ENCODE measurements at regions not wholly inside any gene's neighbourhood (a gene's known extent, or its start where the extent isn't known, plus 50 kb on each side); places are given as distances from the start of the nearest gene placed in this dataset.
A peak's percentile ranks its signal among the peaks of the same experiment; 100 is the strongest.
"Not testable (repeated sequence)": the region's sequence is repeated elsewhere in the genome, so short reads cannot be mapped to it uniquely, and the experiment has no call there.

- DNase-seq = no peak
Measured at GRCh38 chr15:54839379-54839778, 357.4 kb downstream of the RSL24D1 start.

- DNase-seq = no peak
Measured at GRCh38 chr15:54836052-54836795, 360.5 kb downstream of the RSL24D1 start.

- DNase-seq = no peak
Measured at GRCh38 chr15:54829821-54830220, 366.9 kb downstream of the RSL24D1 start.

DNA sequence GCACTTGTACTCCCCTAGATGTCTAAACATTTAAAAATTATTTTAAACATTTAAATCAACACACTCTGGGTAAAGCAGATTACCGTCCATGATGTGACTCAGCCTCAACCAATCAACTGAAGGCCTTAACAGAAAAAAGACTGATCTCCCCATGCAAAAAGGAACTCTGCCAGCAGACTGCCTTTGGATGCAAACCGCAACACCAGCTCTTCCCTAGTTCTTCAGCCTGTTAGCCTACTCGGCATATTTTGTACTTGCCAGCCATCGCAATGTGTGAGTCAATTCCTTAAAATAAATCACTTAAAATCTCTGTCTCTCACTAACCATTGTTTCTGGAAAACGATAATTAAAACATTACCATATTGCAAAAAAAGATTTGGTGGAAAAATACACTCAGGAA lies 375.9 kb downstream of the RSL24D1 start:
- DNase-seq = no peak

- no peak for DNase-seq
Measured at GRCh38 chr15:54820098-54820497, 376.6 kb downstream of the RSL24D1 start.

- peak; percentile 32 to 65 for DNase-seq
Measured at GRCh38 chr15:54816401-54816800, 380.3 kb downstream of the RSL24D1 start.

DNA sequence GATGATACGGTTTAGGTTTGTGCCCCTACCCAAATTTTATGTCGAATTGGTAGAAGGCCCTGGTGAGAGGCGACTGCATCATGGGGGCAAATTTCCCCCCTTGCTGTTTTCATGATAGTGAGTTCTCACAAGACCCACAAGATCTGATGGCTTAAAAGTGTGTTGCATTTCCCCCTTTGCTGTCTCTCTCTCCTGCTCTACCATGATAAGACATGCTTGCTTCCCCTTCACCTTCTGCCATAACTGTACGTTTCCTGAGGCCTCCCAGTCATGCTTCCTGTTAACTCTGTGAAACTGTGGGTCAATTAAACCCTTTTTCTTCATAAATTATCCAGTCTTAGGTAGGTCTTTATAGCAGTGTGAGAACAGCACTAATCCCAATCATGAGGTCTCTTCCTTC lies 381.2 kb downstream of the RSL24D1 start:
- DNase-seq = no peak

GRCh38 chr15:54812383-54812782 lies 384.4 kb downstream of the RSL24D1 start:
- DNase-seq = no peak

GRCh38 chr15:54810496-54810895 lies 386.2 kb downstream of the RSL24D1 start:
- peak in 1 of 2 experiments; percentile 43 for DNase-seq

DNA sequence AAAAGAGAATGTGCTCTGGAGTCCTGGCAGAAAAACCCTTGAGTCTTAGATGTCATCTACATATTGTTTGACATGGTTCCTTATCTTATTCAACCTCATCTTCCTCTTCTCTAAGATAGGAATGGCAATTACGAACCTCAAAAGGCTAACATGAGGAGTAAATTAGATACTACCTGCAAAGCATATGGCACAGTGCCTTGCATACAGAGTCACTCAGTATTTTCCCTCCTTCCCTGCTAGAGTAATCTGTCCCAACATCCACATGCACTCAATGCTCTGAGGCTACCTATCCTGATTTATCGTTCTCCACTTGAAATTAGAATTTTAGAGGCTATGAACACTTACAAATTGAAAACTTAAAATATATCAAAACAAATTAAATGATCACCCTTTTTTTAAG lies 386.7 kb downstream of the RSL24D1 start:
- no peak for DNase-seq

DNA sequence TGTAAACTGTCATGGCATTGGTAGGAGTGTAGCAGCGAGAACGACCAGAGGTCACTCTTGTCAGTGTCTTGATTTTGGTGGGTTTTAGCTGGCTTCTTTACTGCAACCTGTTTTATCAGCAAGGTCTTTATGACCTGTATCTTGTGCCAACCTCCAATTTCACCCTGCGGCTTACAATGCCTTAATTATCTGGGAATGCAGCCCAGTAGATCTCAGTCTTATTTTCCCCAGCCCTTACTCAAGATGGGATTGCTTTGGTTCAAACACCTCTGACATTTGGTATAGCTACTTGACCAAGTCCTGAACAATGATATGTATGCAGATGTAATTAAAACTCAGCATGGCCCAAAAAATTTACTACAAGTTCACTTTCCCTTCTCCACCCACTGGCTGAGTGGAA lies 388.4 kb downstream of the RSL24D1 start:
- no peak for DNase-seq

DNA sequence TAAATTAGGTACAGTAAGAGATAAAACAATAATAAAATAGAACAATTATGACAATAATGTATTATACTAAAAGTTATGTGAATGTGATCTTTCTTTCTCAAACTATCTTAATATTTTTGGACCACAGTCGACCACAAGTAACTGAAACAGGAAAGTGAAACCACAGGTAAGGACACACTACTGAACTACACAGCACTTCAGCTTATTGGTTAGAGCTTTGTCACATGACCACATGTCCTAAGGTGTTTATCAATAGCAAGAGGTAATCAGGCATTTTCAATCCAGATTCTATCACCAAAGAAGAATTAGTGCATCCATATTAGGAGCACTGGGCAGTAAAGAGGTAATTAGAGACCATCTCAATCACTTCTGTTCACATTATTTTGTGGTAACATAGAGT lies 392.8 kb downstream of the RSL24D1 start:
- DNase-seq = no peak

DNA sequence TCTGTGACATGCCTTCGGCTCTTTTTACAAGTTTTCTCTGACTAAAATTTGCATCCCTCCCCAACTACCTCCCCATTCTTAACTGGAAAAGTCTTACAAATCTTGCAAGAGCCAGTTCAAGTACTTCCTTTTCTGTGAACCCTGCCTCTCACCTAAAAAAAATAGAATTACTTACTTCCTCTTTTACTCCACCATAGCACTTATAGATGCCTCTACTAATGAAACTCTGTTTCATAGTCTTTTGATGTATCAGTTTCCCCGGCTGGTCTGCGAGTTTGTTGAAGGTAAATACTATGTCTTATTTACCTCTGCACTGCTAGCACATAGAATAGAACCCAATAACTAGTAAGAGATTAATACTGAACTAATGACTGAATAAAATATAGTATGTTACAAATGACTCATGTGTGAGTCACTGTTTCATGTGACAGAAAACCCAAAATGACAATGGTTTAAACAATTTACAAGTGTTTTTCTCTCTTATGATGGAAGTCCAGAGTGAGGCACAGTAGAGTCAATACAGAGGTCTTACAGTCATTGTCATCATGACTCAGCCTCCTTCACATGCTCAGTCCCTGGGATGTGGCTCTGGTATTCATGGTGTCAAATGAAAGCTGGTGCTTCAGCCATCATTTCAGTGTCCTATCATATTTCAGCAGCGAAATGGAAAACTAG lies 393.5 kb downstream of the RSL24D1 start:
- DNase-seq = no peak

GRCh38 chr15:54792526-54792925 lies 404.2 kb downstream of the RSL24D1 start:
- no peak for DNase-seq

DNA sequence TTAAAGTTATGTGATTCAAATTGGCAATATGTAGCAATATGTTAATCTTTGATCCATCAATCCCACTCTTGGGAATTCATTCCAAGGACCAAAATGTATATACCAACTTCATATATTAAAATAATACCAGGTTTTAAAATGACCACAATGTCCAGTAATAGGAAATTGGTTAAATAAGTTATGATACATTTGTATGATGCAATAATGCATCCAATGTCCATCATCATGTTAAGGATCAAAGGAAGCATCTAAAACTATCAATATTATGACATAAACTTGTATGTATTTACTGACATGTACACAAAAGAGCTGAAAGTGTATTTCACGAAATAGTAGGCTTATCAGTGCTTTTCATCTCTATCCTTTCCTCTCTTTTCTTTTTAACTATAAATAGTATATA lies 406.0 kb downstream of the RSL24D1 start:
- DNase-seq = no peak

DNA sequence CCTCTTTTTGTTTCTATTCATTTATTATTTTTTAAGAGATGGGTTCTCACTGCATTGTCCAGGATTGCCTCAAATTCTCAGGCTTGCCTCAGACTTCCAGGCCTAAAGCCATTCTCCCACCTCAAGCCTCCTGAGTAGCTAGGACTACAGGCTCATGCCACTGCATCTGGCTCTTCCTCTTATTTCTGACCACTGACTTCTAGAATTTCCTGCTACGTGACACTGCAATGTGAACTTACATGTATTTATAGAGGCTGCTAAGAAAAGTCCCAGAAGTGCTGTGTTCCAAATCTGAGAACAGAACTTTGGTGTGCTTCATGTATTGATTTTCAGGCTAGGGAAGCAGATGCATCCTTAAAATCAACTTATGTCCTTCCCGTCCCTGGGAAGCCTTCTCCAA lies 407.4 kb downstream of the RSL24D1 start:
- no peak for DNase-seq

- DNase-seq = not testable (repeated sequence)
Measured at GRCh38 chr15:54781220-54781619, 415.5 kb downstream of the RSL24D1 start.

- no peak for DNase-seq
Measured at GRCh38 chr15:54779271-54779670, 417.5 kb downstream of the RSL24D1 start.

GRCh38 chr15:54776410-54776809 lies 420.3 kb downstream of the RSL24D1 start:
- no peak for DNase-seq

- DNase-seq = no peak
Measured at GRCh38 chr15:54772663-54773062, 424.1 kb downstream of the RSL24D1 start.

DNA sequence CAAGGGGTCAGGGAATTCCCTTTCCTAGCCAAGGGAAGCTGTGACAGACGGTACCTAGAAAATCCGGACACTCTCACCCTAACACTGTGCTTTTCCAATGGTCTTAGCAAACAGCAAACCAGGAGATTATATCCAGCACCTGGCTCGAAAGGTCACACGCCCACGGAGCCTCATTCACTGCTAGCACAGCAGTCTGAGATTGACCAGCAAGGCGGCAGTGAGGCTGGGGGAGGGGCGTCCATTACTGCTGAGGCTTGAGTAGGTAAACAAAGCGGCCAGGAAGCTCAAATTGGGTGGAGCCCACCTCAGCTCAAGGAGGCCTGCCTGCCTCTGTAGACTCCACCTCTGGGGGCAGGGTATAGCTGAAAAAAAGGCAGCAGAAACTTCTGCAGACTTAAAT lies 447.3 kb downstream of the RSL24D1 start:
- not testable (repeated sequence) for DNase-seq

GRCh38 chr15:54722342-54722986 lies 474.3 kb downstream of the RSL24D1 start:
- DNase-seq = no peak

DNA sequence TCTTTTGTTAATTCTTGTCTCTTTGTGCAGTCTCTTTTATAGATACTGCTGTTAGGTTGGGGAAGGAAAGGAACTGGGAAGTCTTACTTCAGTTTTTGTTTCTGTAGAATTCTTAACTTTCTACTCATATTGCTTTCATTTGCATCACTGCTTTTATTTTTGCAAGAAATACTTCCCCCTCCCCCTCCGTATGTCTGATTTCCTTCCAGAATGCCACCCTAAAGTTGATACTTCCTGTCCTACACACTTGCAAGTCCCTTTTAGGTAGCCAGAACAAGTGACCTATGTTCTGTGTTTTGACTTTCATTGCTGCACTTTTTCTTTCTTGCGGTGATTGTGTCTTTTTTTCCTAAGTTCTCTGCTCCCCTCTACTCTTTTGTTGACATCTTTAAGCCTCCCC lies 477.4 kb downstream of the RSL24D1 start:
- DNase-seq = no peak

Measured in NCI-H446 (cell line).